GM19463 (cell line): ENCODE measurements at regions not wholly inside any gene's neighbourhood (a gene's known extent, or its start where the extent isn't known, plus 50 kb on each side); places are given as distances from the start of the nearest gene placed in this dataset.
"Not testable (repeated sequence)": the region's sequence is repeated elsewhere in the genome, so short reads cannot be mapped to it uniquely, and the experiment has no call there.

ENCODE experiments used
- ATAC-seq: cut with Tn5 transposase; IDR thresholded peaks from one replicate; pipeline ENCODE4 v1.9.1; 2021; ENCODE audit warnings: mild to moderate bottlenecking, moderate library complexity; ENCODE audit not compliant: unreplicated experiment

GRCh38 chr21:27571706-27572105 lies 604.8 kb upstream of the ADAMTS5 start:
- no peak for ATAC-seq

- ATAC-seq = no peak
Observed at GRCh38 chr21:27570306-27570868, 603.5 kb upstream of the ADAMTS5 start.

- no peak for ATAC-seq
Observed at GRCh38 chr21:27569831-27570230, 602.9 kb upstream of the ADAMTS5 start.

- no peak for ATAC-seq
Observed at GRCh38 chr21:27569091-27569490, 602.2 kb upstream of the ADAMTS5 start.

- ATAC-seq = no peak
Observed at GRCh38 chr21:27567381-27567780, 600.5 kb upstream of the ADAMTS5 start.

GRCh38 chr21:27566521-27566920 lies 599.6 kb upstream of the ADAMTS5 start:
- no peak for ATAC-seq

GRCh38 chr21:27565364-27565763 lies 598.5 kb upstream of the ADAMTS5 start:
- ATAC-seq = no peak

GRCh38 chr21:27564684-27565301 lies 597.9 kb upstream of the ADAMTS5 start:
- ATAC-seq = no peak

GRCh38 chr21:27562303-27562702 lies 595.4 kb upstream of the ADAMTS5 start:
- ATAC-seq = no peak

- ATAC-seq = no peak
Observed at GRCh38 chr21:27561116-27561515, 594.2 kb upstream of the ADAMTS5 start.

- no peak for ATAC-seq
Observed at GRCh38 chr21:27557356-27557755, 590.5 kb upstream of the ADAMTS5 start.

- ATAC-seq = no peak
Observed at GRCh38 chr21:27555996-27556395, 589.1 kb upstream of the ADAMTS5 start.

GRCh38 chr21:27550287-27550686 lies 583.4 kb upstream of the ADAMTS5 start:
- ATAC-seq = no peak

- ATAC-seq = no peak
Observed at GRCh38 chr21:27548486-27548885, 581.6 kb upstream of the ADAMTS5 start.

- no peak for ATAC-seq
Observed at GRCh38 chr21:27545754-27546349, 579.0 kb upstream of the ADAMTS5 start.

- not testable (repeated sequence) for ATAC-seq
Observed at GRCh38 chr21:27542126-27542525, 575.2 kb upstream of the ADAMTS5 start.

GRCh38 chr21:27536319-27536718 lies 569.4 kb upstream of the ADAMTS5 start:
- no peak for ATAC-seq

- ATAC-seq = no peak
Observed at GRCh38 chr21:27535188-27535587, 568.3 kb upstream of the ADAMTS5 start.

GRCh38 chr21:27534206-27534605 lies 567.3 kb upstream of the ADAMTS5 start:
- ATAC-seq = no peak

GRCh38 chr21:27532076-27532475 lies 565.2 kb upstream of the ADAMTS5 start:
- ATAC-seq = no peak

- no peak for ATAC-seq
Observed at GRCh38 chr21:27528697-27529096, 561.8 kb upstream of the ADAMTS5 start.

GRCh38 chr21:27526451-27526850 lies 559.6 kb upstream of the ADAMTS5 start:
- no peak for ATAC-seq

- ATAC-seq = no peak
Observed at GRCh38 chr21:27525780-27526179, 558.9 kb upstream of the ADAMTS5 start.
